ENCODE measurements at regions not wholly inside any gene's neighbourhood (a gene's known extent, or its start where the extent isn't known, plus 50 kb on each side); places are given as distances from the start of the nearest gene placed in this dataset.
A peak's percentile ranks its signal among the peaks of the same experiment; 100 is the strongest.

DNA sequence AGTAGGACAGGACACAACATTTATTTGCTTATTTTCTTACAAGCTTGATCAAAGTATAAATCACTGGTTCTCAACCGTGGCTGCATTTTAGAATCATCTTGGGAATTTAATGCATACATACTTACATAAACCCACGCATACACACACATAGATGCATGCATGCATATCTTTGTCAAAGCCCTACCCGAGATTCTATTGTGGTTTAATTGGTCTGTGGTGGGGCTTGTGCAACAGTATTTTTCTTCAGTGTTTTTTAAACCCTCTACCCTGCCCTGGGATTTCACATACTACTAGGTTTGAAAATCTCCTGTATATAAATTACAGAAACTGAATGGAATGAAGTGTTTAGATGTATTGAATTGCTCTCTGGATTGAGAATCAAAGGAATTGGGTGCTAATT is 1166.2 kb downstream of the MAT2B start:
- intact Hi-C loops (cut with micrococcal nuclease): no loop called here
- H3K9me3 ChIP-seq (replicated peaks in 1 of 2; ENCODE audit: control insufficient read depth in 1 of 2, insufficient read depth in 1 of 2, low read length in 2 of 2): no peaks in the 10 kb centered on the region
- TF ChIP-seq, protein P1, sequence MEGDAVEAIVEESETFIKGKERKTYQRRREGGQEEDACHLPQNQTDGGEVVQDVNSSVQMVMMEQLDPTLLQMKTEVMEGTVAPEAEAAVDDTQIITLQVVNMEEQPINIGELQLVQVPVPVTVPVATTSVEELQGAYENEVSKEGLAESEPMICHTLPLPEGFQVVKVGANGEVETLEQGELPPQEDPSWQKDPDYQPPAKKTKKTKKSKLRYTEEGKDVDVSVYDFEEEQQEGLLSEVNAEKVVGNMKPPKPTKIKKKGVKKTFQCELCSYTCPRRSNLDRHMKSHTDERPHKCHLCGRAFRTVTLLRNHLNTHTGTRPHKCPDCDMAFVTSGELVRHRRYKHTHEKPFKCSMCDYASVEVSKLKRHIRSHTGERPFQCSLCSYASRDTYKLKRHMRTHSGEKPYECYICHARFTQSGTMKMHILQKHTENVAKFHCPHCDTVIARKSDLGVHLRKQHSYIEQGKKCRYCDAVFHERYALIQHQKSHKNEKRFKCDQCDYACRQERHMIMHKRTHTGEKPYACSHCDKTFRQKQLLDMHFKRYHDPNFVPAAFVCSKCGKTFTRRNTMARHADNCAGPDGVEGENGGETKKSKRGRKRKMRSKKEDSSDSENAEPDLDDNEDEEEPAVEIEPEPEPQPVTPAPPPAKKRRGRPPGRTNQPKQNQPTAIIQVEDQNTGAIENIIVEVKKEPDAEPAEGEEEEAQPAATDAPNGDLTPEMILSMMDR (IDR thresholded peaks at IDR 0.05): no peak
- Mint-ChIP-seq H3K4me1 (peaks cover 5% of the 10 kb centered on the region), H3K27ac (no peak overlapping the region), H3K4me3 (no peak overlapping the region), H3K36me3 (no peaks in the 10 kb centered on the region), H3K9me3 (no peaks in the 10 kb centered on the region), H3K27me3 (ENCODE audit: low read depth in 3 of 3) (peaks cover 0 to 6% (median 2%) of the 10 kb centered on the region in 3 donors)
- H3K27me3 ChIP-seq (ENCODE audit: control insufficient read depth in 2 of 2, insufficient read depth in 2 of 2, low read length in 2 of 2): no peaks in the 10 kb centered on the region
- no peak overlapping the region for H3K9ac ChIP-seq (ENCODE audit: insufficient read depth, low read length, poor library complexity, severe bottlenecking)
- no peak for DNase-seq
- H3K4me3 ChIP-seq (replicated peaks in 1 of 3; ENCODE audit: low read depth in 2 of 3, low read length in 3 of 3): no peak overlapping the region
- peak overlapping the region; percentile 32 for H2AFZ ChIP-seq (ENCODE audit: insufficient read depth, low read depth, low read length, poor library complexity, severe bottlenecking)
- no peaks in the 10 kb centered on the region for H3K79me2 ChIP-seq (ENCODE audit: insufficient read depth, low read length)
- H3K4me1 ChIP-seq (ENCODE audit: control insufficient read depth in 1 of 2, insufficient read depth in 2 of 2, low read length in 2 of 2): no peaks in the 10 kb centered on the region
- H3K36me3 ChIP-seq (replicated peaks in 1 of 2; ENCODE audit: control insufficient read depth in 1 of 2, insufficient read depth in 2 of 2, low read length in 2 of 2): no peaks in the 10 kb centered on the region
- H3K4me2 ChIP-seq (replicated peaks; ENCODE audit: extremely low read depth, low read length, poor library complexity, severe bottlenecking): no peak overlapping the region
- H3K27ac ChIP-seq (ENCODE audit: low read depth in 1 of 2, low read length in 2 of 2): no peak overlapping the region
- no CpG with 5 or more reads among the region's 3 CpGs for WGBS (ENCODE audit: insufficient coverage)
- H4K20me1 ChIP-seq (ENCODE audit: insufficient read depth, low read length): no peaks in the 10 kb centered on the region

DNA sequence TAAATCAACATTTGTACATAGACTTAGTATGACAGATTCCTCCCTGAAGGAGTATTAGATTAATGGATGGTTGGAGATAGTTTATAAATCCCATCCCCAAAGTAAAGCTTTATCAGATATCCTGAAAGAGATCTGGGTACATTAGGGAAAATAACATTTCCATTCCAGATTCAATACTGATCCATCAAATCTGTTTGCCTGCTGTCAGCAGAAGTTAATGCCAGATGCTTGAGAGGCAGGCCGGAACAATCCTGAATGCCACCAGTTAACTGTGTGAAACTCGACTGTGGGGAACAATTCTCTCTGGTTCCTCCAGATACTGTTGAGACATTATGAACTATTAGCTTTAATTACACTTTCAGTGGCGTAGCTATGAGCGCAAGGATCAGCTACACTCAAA is 1166.8 kb downstream of the MAT2B start:
- 100% methylated on average over 1 of the region's 4 CpGs for WGBS (ENCODE audit: insufficient coverage)
- H3K4me1 ChIP-seq (ENCODE audit: control insufficient read depth in 1 of 2, insufficient read depth in 2 of 2, low read length in 2 of 2): no peaks in the 10 kb centered on the region

More for the DNA sequence above, 1166.8 kb downstream of the MAT2B start:
- no peaks in the 10 kb centered on the region for H3K9me3 ChIP-seq (replicated peaks in 1 of 2; ENCODE audit: control insufficient read depth in 1 of 2, insufficient read depth in 1 of 2, low read length in 2 of 2)
- no peaks in the 10 kb centered on the region for H3K36me3 Mint-ChIP-seq
- no peaks in the 10 kb centered on the region for H4K20me1 ChIP-seq (ENCODE audit: insufficient read depth, low read length)
- H3K4me3 ChIP-seq (replicated peaks in 1 of 3; ENCODE audit: low read depth in 2 of 3, low read length in 3 of 3): no peak overlapping the region
- H3K9me3 Mint-ChIP-seq: no peaks in the 10 kb centered on the region
- no peak overlapping the region for H3K9ac ChIP-seq (ENCODE audit: insufficient read depth, low read length, poor library complexity, severe bottlenecking)
- DNase-seq: no peak
- no peak overlapping the region for H3K27ac ChIP-seq (ENCODE audit: low read depth in 1 of 2, low read length in 2 of 2)
- H3K27me3 ChIP-seq (ENCODE audit: control insufficient read depth in 2 of 2, insufficient read depth in 2 of 2, low read length in 2 of 2): no peaks in the 10 kb centered on the region
- H3K4me1 Mint-ChIP-seq: peaks cover 5% of the 10 kb centered on the region
- H3K27ac Mint-ChIP-seq: no peak overlapping the region
- H3K27me3 Mint-ChIP-seq (ENCODE audit: low read depth in 3 of 3): peaks cover 0 to 6% (median 2%) of the 10 kb centered on the region in 3 donors
- H2AFZ ChIP-seq (ENCODE audit: insufficient read depth, low read depth, low read length, poor library complexity, severe bottlenecking): peak overlapping the region; percentile 70
- TF ChIP-seq, protein P1 (IDR thresholded peaks at IDR 0.05): no peak
- no peaks in the 10 kb centered on the region for H3K36me3 ChIP-seq (replicated peaks in 1 of 2; ENCODE audit: control insufficient read depth in 1 of 2, insufficient read depth in 2 of 2, low read length in 2 of 2)
- intact Hi-C loops (cut with micrococcal nuclease): no loop called here
- H3K4me3 Mint-ChIP-seq: no peak overlapping the region
- H3K4me2 ChIP-seq (replicated peaks; ENCODE audit: extremely low read depth, low read length, poor library complexity, severe bottlenecking): no peak overlapping the region
- H3K79me2 ChIP-seq (ENCODE audit: insufficient read depth, low read length): no peaks in the 10 kb centered on the region

All from CD14-positive monocyte (primary cell).